K562 (cell line): ENCODE measurements at regions not wholly inside any gene's neighbourhood (a gene's known extent, or its start where the extent isn't known, plus 50 kb on each side); places are given as distances from the start of the nearest gene placed in this dataset.
"Not testable (repeated sequence)": the region's sequence is repeated elsewhere in the genome, so short reads cannot be mapped to it uniquely, and the experiment has no call there.

Experiments
- MTF1 ChIP-seq: fragments of 250-450 bp; sonication (Bioruptor Pico); IDR thresholded peaks from 2 replicates; pipeline ENCODE4 v1.9.0; 2021; ENCODE audit warnings: moderate library complexity, mild to moderate bottlenecking, inconsistent platforms, borderline replicate concordance
- TF ChIP-seq, protein P1 (sequence below): fragments of 450-650 bp; formaldehyde crosslinking; IDR thresholded peaks from 2 replicates; pipeline ENCODE4 v1.4.0; 2020; ENCODE audit warnings: mild to moderate bottlenecking, mixed read lengths

DNA sequence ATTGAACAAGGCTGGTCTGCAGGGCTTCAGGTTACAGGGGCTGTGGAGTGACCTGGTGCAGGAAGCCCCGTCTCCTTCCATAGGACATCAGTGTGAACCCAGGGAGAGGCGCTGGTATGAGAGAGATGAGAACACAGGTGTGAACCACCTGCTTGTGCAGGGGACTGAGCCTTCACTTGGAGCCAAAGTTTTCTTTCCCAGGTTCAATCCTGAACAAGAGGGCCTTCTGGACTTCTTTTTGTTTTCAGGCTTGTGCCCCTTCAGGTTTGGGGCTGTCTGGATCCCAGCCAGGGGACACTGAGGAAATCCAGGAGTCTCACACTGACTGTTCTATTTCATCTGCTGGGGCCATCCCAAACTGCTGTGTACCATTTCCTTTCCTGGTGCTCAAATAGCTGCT lies 88.6 kb downstream of the GGTLC2 start:
- not testable (repeated sequence) for TF ChIP-seq MTF1 (CRISPR knock-in tag)
- TF ChIP-seq, protein P1, sequence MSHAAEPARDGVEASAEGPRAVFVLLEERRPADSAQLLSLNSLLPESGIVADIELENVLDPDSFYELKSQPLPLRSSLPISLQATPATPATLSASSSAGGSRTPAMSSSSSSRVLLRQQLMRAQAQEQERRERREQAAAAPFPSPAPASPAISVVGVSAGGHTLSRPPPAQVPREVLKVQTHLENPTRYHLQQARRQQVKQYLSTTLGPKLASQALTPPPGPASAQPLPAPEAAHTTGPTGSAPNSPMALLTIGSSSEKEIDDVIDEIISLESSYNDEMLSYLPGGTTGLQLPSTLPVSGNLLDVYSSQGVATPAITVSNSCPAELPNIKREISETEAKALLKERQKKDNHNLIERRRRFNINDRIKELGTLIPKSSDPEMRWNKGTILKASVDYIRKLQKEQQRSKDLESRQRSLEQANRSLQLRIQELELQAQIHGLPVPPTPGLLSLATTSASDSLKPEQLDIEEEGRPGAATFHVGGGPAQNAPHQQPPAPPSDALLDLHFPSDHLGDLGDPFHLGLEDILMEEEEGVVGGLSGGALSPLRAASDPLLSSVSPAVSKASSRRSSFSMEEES (CRISPR knock-in tag): not testable (repeated sequence)
